Suprapubic skin (tissue), 3 donors: ENCODE measurements at regions not wholly inside any gene's neighbourhood (a gene's known extent, or its start where the extent isn't known, plus 50 kb on each side); places are given as distances from the start of the nearest gene placed in this dataset.

Experiments
- EP300 ChIP-seq: sonication (generic); formaldehyde crosslinking; IDR thresholded peaks from one replicate; pipeline ENCODE4 v1.6.1; 2017; ENCODE audit warnings: antibody characterized with exemption
- POLR2A ChIP-seq, 2 donors: fragments of 450-650 bp; IDR thresholded peaks; one replicate each; pipeline ENCODE4 v1.6.1; 2017; ENCODE audit warnings: antibody characterized with exemption in 2 of 2, mild to moderate bottlenecking in 2 of 2, moderate library complexity in 2 of 2
- TF ChIP-seq, protein P1 (sequence below), 2 donors: fragments of 200-600 bp in 1 of 2; fragments of 450-650 bp in 1 of 2; sonication (generic) in 1 of 2; IDR thresholded peaks; one replicate each; pipeline ENCODE4 v1.5.1; 2016 to 2019; ENCODE audit warnings: antibody characterized with exemption in 2 of 2, mild to moderate bottlenecking in 1 of 2, moderate library complexity in 1 of 2

DNA sequence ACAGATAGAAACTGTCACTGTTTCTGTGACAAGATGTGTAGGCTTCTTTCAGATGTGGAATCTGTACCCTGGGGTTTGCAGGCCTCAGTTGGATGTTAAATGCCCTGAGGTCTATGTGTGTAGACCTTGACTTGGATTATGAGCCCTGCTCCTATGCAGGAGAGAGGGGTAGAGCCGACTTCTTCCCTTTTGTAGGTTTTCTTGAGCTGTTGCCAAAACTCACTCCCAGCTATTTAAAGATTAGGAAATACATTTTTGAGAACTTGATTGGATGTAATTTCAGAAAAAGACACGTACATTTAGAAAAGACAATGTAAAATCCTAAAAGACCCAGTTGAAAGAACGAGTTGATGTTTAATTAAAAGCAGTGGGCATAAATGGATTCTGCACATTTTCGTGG lies 374.8 kb downstream of the SLC4A3 start:
- TF ChIP-seq, protein P1, sequence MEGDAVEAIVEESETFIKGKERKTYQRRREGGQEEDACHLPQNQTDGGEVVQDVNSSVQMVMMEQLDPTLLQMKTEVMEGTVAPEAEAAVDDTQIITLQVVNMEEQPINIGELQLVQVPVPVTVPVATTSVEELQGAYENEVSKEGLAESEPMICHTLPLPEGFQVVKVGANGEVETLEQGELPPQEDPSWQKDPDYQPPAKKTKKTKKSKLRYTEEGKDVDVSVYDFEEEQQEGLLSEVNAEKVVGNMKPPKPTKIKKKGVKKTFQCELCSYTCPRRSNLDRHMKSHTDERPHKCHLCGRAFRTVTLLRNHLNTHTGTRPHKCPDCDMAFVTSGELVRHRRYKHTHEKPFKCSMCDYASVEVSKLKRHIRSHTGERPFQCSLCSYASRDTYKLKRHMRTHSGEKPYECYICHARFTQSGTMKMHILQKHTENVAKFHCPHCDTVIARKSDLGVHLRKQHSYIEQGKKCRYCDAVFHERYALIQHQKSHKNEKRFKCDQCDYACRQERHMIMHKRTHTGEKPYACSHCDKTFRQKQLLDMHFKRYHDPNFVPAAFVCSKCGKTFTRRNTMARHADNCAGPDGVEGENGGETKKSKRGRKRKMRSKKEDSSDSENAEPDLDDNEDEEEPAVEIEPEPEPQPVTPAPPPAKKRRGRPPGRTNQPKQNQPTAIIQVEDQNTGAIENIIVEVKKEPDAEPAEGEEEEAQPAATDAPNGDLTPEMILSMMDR (IDR thresholded peaks at IDR 0.05) = no peak
- TF ChIP-seq EP300 (no peak), POLR2A (IDR thresholded peaks at IDR 0.05) (no peak)
